Fibroblast of lung (primary cell): ENCODE measurements at regions not wholly inside any gene's neighbourhood (a gene's known extent, or its start where the extent isn't known, plus 50 kb on each side); places are given as distances from the start of the nearest gene placed in this dataset.

Experiments
- CTCF ChIP-seq, 2 donors: IDR thresholded peaks in 1 of 2; conservative IDR thresholded peaks in 1 of 2; 1 replicate in 1 of 2; 2 replicates in 1 of 2; pipeline ENCODE4 v1.5.1; 2011 to 2012; ENCODE audit warnings: low read length in 2 of 2, control low read depth in 1 of 2, inconsistent platforms in 1 of 2, low read depth in 1 of 2, mild to moderate bottlenecking in 1 of 2
- EZH2 ChIP-seq: IDR thresholded peaks from 2 replicates; pipeline ENCODE4 v1.5.1; 2012; ENCODE audit warnings: low read length, control low read depth, mild to moderate bottlenecking; ENCODE audit errors: missing control alignments

- TF ChIP-seq CTCF (conservative IDR thresholded peaks at IDR 0.05 in 1 of 2, IDR thresholded peaks at IDR 0.05 in 1 of 2; ENCODE audit: low read depth in 1 of 2, low read length in 2 of 2): no peak
- no peak for TF ChIP-seq EZH2
Measured at GRCh38 chrX:17285983-17286382, 89.0 kb upstream of the NHS start.
